K562 (cell line): ENCODE measurements at regions not wholly inside any gene's neighbourhood (a gene's known extent, or its start where the extent isn't known, plus 50 kb on each side); places are given as distances from the start of the nearest gene placed in this dataset.

ENCODE experiments used
- ATAC-seq: fragments of 200-7000 bp; cut with Tn5 transposase; 3 replicates; pipeline ENCODE4 v1.9.1; 2020; ENCODE audit warnings: moderate library complexity
- BruUV-seq: library from RNA; stranded (reverse); fragments of 400-500 nt; replicated peaks from 2 replicates; lab custom pipeline; 2021; lab: Mats Ljungman, UMichigan
- CTCF ChIA-PET: fragments of 300-600 bp; formaldehyde crosslinking; extraction: SDS; loops from one replicate; lab custom pipeline; 2021; ENCODE audit warnings: low intra/inter-chr PET ratio; lab: Yijun Ruan, JAX
- POLR2A ChIA-PET: fragments of 300-600, 350-650 bp; sonication (Branson Sonifier 250); formaldehyde crosslinking; extraction: SDS; loops from one replicate; lab custom pipeline; 2021; ENCODE audit warnings: antibody characterized with exemption, inconsistent platforms; lab: Yijun Ruan, JAX
- DNase-seq, 4 experiments: peaks; one replicate each; pipeline versions ENCODE4 v3.0.0 to v3.0.0-alpha.2; 2011 to 2018; ENCODE audit warnings: low spot score in 3 of 4, mixed read lengths in 3 of 4; ENCODE audit errors: extremely low read depth in 1 of 4
- FAIRE-seq: peaks from 2 replicates; lab custom pipeline; 2011; peaks lifted over from hg19 to GRCh38; lab: Jason Lieb, UNC
- H2AFZ ChIP-seq: 2 replicates; pipeline ENCODE4 v1.6.0; 2011; ENCODE audit warnings: low read depth, low read length, control low read depth, inconsistent platforms
- H3K27ac ChIP-seq: fragments of 200-600 bp; 3 replicates; pipeline ENCODE4 v1.8.0; 2011; ENCODE audit warnings: low read depth, mild to moderate bottlenecking, control low read depth, inconsistent platforms, low read length, moderate library complexity, mixed read lengths; ENCODE audit errors: extremely low read depth
- H3K27me3 ChIP-seq, 2 experiments: fragments of 300-600 bp in 1 of 2; 2 replicates in 1 of 2; 3 replicates in 1 of 2; pipeline versions ENCODE4 v1.6.0 to v1.8.0; 2011; ENCODE audit warnings: inconsistent platforms in 2 of 2, low read length in 2 of 2, mild to moderate bottlenecking in 1 of 2, mixed read lengths in 1 of 2, moderate library complexity in 1 of 2; ENCODE audit not compliant: control insufficient read depth in 2 of 2, insufficient read depth in 2 of 2
- H3K36me3 ChIP-seq: fragments of 300-600 bp; 3 replicates; pipeline ENCODE4 v1.8.0; 2011; ENCODE audit warnings: mild to moderate bottlenecking, low read length, inconsistent platforms; ENCODE audit not compliant: control insufficient read depth, insufficient read depth
- H3K4me1 ChIP-seq, 2 experiments: fragments of 200-600 bp in 1 of 2; replicated peaks in 1 of 2; 2 replicates in 1 of 2; 3 replicates in 1 of 2; pipeline versions ENCODE4 v1.5.1 to v1.8.0; 2011; ENCODE audit warnings: inconsistent platforms in 2 of 2, low read length in 2 of 2, mild to moderate bottlenecking in 1 of 2, mixed read lengths in 1 of 2, moderate library complexity in 1 of 2; ENCODE audit not compliant: control insufficient read depth in 2 of 2, insufficient read depth in 2 of 2
- H3K4me2 ChIP-seq: 2 replicates; pipeline ENCODE4 v1.6.1; 2011; ENCODE audit warnings: low read length, control low read depth, inconsistent platforms, mixed read lengths; ENCODE audit not compliant: insufficient read depth
- H3K4me3 ChIP-seq: fragments of 200-600 bp; sonication (generic), shearing (Covaris generic); 2 replicates; pipeline ENCODE4 v1.5.1; 2016; ENCODE audit warnings: control low read depth, inconsistent platforms
- H3K79me2 ChIP-seq: fragments of 200-600 bp; 3 replicates; pipeline ENCODE4 v1.8.0; 2011; ENCODE audit warnings: low read length, inconsistent platforms; ENCODE audit not compliant: control insufficient read depth, insufficient read depth
- H3K9ac ChIP-seq, 2 experiments: 2 replicates each; pipeline versions ENCODE4 v1.6.0 to v1.6.1; 2011; ENCODE audit warnings: low read depth in 2 of 2, low read length in 2 of 2, control low read depth in 1 of 2, inconsistent platforms in 1 of 2, mild to moderate bottlenecking in 1 of 2, mixed read lengths in 1 of 2; ENCODE audit not compliant: insufficient read depth in 1 of 2
- H3K9me1 ChIP-seq: one replicate; pipeline ENCODE4 v1.6.0; 2011; ENCODE audit warnings: inconsistent platforms, mild to moderate bottlenecking, low read length, moderate library complexity; ENCODE audit not compliant: control insufficient read depth, insufficient read depth
- H3K9me3 ChIP-seq: replicated peaks from 2 replicates; pipeline ENCODE4 v1.5.1; 2011; ENCODE audit warnings: low read depth, low read length, inconsistent platforms; ENCODE audit not compliant: control insufficient read depth, insufficient read depth
- H4K20me1 ChIP-seq: replicated peaks from 2 replicates; pipeline ENCODE4 v1.6.1; 2011; ENCODE audit warnings: low read length, inconsistent platforms, mixed read lengths; ENCODE audit not compliant: control insufficient read depth, insufficient read depth
- BACH1 ChIP-seq: fragments of 200-800 bp; sonication (Bioruptor generic); IDR thresholded peaks from 2 replicates; pipeline ENCODE4 v1.6.1; 2016; ENCODE audit warnings: missing genetic modification characterization, missing compliant biosample characterization
- CBFA2T2 ChIP-seq: fragments of 450-650 bp; conservative IDR thresholded peaks from 2 replicates; pipeline ENCODE4 v1.6.1; 2017; ENCODE audit warnings: mild to moderate bottlenecking
- ETV6 ChIP-seq, 3 experiments: fragments of 150-350 bp in 1 of 3; sonication (generic) in 1 of 3; formaldehyde crosslinking in 1 of 3; IDR thresholded peaks; 2 replicates each; pipeline versions ENCODE4 v1.6.1 to v1.8.0; 2014 to 2022; ENCODE audit warnings: borderline replicate concordance in 2 of 3, low read depth in 2 of 3, antibody characterized with exemption in 1 of 3, low read length in 1 of 3, mild to moderate bottlenecking in 1 of 3, missing genetic modification reagents in 1 of 3
- GATA2 ChIP-seq: sonication (generic); formaldehyde crosslinking; IDR thresholded peaks from 2 replicates; pipeline ENCODE4 v1.4.0; 2020; ENCODE audit warnings: mild to moderate bottlenecking, missing genetic modification reagents
- MIER1 ChIP-seq: fragments of 450-650 bp; IDR thresholded peaks from 2 replicates; pipeline ENCODE4 v1.6.1; 2016; ENCODE audit warnings: antibody characterized with exemption, mild to moderate bottlenecking, low read depth
- NCOA1 ChIP-seq: fragments of 450-650 bp; IDR thresholded peaks from 2 replicates; pipeline ENCODE4 v1.6.1; 2016; ENCODE audit warnings: low read depth
- PML ChIP-seq: IDR thresholded peaks from 2 replicates; pipeline ENCODE4 v1.6.1; 2012; ENCODE audit warnings: low read length, inconsistent platforms
- RBM39 ChIP-seq: fragments of 200-400 bp; formaldehyde crosslinking; optimal IDR thresholded peaks from 2 replicates; pipeline ENCODE3; 2018; ENCODE audit warnings: low read depth, low read length
- RFX1 ChIP-seq: fragments of 450-650 bp; IDR thresholded peaks from 2 replicates; pipeline ENCODE4 v1.6.1; 2016; ENCODE audit warnings: mild to moderate bottlenecking, moderate library complexity
- SETDB1 ChIP-seq: IDR thresholded peaks from one replicate; pipeline ENCODE4 v1.6.1; 2012; ENCODE audit warnings: low read length, control low read depth, inconsistent platforms
- SP1 ChIP-seq: sonication (generic); formaldehyde crosslinking; IDR thresholded peaks from 2 replicates; pipeline ENCODE4 v1.8.1; 2022; ENCODE audit warnings: mild to moderate bottlenecking, missing genetic modification reagents
- SUPT5H ChIP-seq: fragments of 450-650 bp; IDR thresholded peaks from 2 replicates; pipeline ENCODE4 v1.6.1; 2016
- ZNF57 ChIP-seq: fragments of 450-650 bp; formaldehyde crosslinking; IDR thresholded peaks from 2 replicates; pipeline ENCODE4 v1.4.0; 2020; ENCODE audit warnings: mild to moderate bottlenecking, moderate library complexity
- ZNF717 ChIP-seq: fragments of 250-450 bp; sonication (Bioruptor Pico); IDR thresholded peaks from 2 replicates; pipeline ENCODE4 v1.5.0; 2021
- WGBS: fragments of 100-300 bp; shearing (Covaris generic); methylation state at CpG from one replicate; pipeline ENCODE4 v1.1.6; 2016; ENCODE audit warnings: low coverage, mixed read lengths; ENCODE audit not compliant: insufficient coverage; ENCODE audit errors: missing lambda C conversion rate; 5-methylcytosine and 5-hydroxymethylcytosine counted together
- in situ Hi-C: fragments of 300-500 bp; cut with MboI; formaldehyde crosslinking; loops from 4 replicates; pipeline ENCODE4 v1.15.0; 2018; ENCODE audit warnings: inconsistent platforms, mixed read lengths
- intact Hi-C: fragments of 100-400 bp; cut with micrococcal nuclease; formaldehyde crosslinking; loops from 2 replicates; pipeline ENCODE4 v1.14.2; 2022
- TF ChIP-seq, protein P1 (sequence below): sonication (generic); formaldehyde crosslinking; IDR thresholded peaks from 2 replicates; pipeline ENCODE4 v1.8.0; 2022; ENCODE audit warnings: missing genetic modification reagents, mild to moderate bottlenecking, borderline replicate concordance

- ATAC-seq (no peak), DNase-seq (no peak), FAIRE-seq (no peak)
- ChIA-PET POLR2A (no interaction called here), CTCF (no interaction called here)
- intact Hi-C loops, result no loop called here
- no peak for TF ChIP-seq SETDB1
- Histone ChIP-seq H3K79me2 (no peaks in the 10 kb centered on the region), H3K9me1 (no peaks in the 10 kb centered on the region), H2AFZ (no peak overlapping the region), H3K9me3 (no peaks in the 10 kb centered on the region), H3K36me3 (no peaks in the 10 kb centered on the region), H3K4me2 (no peak overlapping the region), H3K4me3 (no peak overlapping the region), H3K27ac (no peak overlapping the region), H3K4me1 (no peaks in the 10 kb centered on the region), H3K9ac (no peak overlapping the region), H4K20me1 (no peaks in the 10 kb centered on the region), H3K27me3 (no peaks in the 10 kb centered on the region)
- WGBS, result 77% methylated on average over 2 of the region's 2 CpGs
- in situ Hi-C loops, result no loop called here
- BruUV-seq, result no TSS peak
These were observed 212.4 kb upstream of the MEF2C start for GRCh38 chr5:89095341-89095740.

GRCh38 chr5:89090037-89090436 is 207.1 kb upstream of the MEF2C start:
- Histone ChIP-seq H3K9ac (no peak overlapping the region), H4K20me1 (no peaks in the 10 kb centered on the region), H3K9me3 (no peaks in the 10 kb centered on the region), H3K36me3 (no peaks in the 10 kb centered on the region), H3K27me3 (no peaks in the 10 kb centered on the region), H2AFZ (no peak overlapping the region), H3K79me2 (no peaks in the 10 kb centered on the region), H3K27ac (no peak overlapping the region), H3K9me1 (no peaks in the 10 kb centered on the region), H3K4me3 (no peak overlapping the region), H3K4me2 (no peak overlapping the region), H3K4me1 (no peaks in the 10 kb centered on the region)
- WGBS, result 71% methylated on average over 1 of the region's 1 CpG
- intact Hi-C loops, result no loop called here
- BruUV-seq, result no TSS peak
- CTCF ChIA-PET, result no interaction called here
- POLR2A ChIA-PET, result no interaction called here
- in situ Hi-C loops, result no loop called here
- DNase-seq, result no peak
- no peak for FAIRE-seq
- no peak for ATAC-seq
- TF ChIP-seq ETV6 (IDR thresholded peaks at IDR 0.05; ENCODE audit: borderline replicate concordance in 1 of 2, low read depth in 2 of 2, low read length in 1 of 2), result no peak
- TF ChIP-seq ETV6 (CRISPR knock-in tag; IDR thresholded peaks at IDR 0.05; ENCODE audit: borderline replicate concordance), result no peak
- TF ChIP-seq, protein P1, sequence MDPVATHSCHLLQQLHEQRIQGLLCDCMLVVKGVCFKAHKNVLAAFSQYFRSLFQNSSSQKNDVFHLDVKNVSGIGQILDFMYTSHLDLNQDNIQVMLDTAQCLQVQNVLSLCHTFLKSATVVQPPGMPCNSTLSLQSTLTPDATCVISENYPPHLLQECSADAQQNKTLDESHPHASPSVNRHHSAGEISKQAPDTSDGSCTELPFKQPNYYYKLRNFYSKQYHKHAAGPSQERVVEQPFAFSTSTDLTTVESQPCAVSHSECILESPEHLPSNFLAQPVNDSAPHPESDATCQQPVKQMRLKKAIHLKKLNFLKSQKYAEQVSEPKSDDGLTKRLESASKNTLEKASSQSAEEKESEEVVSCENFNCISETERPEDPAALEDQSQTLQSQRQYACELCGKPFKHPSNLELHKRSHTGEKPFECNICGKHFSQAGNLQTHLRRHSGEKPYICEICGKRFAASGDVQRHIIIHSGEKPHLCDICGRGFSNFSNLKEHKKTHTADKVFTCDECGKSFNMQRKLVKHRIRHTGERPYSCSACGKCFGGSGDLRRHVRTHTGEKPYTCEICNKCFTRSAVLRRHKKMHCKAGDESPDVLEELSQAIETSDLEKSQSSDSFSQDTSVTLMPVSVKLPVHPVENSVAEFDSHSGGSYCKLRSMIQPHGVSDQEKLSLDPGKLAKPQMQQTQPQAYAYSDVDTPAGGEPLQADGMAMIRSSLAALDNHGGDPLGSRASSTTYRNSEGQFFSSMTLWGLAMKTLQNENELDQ (CRISPR knock-in tag), result no peak
- no peak for TF ChIP-seq BACH1
- TF ChIP-seq NCOA1, result no peak
- TF ChIP-seq CBFA2T2, result no peak
- no peak for TF ChIP-seq PML
- no peak for TF ChIP-seq RFX1
- no peak for TF ChIP-seq MIER1
- no peak for TF ChIP-seq ZNF57
- no peak for TF ChIP-seq GATA2 (CRISPR knock-in tag)
- no peak for TF ChIP-seq RBM39
- TF ChIP-seq SP1, result no peak
- TF ChIP-seq ZNF717 (CRISPR knock-in tag), result no peak
- no peak for TF ChIP-seq SUPT5H
